Forelimb muscle (tissue), 1 donor: ENCODE measurements at regions not wholly inside any gene's neighbourhood (a gene's known extent, or its start where the extent isn't known, plus 50 kb on each side); places are given as distances from the start of the nearest gene placed in this dataset.

Experiments used
- DNase-seq: peaks from one replicate; pipeline ENCODE4 v3.0.0-alpha.2; 2013; ENCODE audit warnings: low read depth

DNA sequence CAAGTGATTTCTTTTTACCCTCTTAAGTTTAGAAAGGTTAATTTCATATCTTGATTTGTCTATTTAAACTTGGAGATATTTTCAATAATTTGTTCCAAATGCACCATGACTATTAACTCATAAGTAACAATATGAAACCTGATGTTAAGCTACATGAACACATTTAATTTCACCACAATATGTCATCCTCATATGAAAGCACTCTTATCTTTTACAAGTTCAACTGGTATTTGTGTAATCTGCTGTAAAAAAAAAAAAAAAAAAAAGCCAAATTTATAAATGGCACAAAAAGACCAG is 110.4 kb downstream of the HFE start:
- no peak for DNase-seq

DNA sequence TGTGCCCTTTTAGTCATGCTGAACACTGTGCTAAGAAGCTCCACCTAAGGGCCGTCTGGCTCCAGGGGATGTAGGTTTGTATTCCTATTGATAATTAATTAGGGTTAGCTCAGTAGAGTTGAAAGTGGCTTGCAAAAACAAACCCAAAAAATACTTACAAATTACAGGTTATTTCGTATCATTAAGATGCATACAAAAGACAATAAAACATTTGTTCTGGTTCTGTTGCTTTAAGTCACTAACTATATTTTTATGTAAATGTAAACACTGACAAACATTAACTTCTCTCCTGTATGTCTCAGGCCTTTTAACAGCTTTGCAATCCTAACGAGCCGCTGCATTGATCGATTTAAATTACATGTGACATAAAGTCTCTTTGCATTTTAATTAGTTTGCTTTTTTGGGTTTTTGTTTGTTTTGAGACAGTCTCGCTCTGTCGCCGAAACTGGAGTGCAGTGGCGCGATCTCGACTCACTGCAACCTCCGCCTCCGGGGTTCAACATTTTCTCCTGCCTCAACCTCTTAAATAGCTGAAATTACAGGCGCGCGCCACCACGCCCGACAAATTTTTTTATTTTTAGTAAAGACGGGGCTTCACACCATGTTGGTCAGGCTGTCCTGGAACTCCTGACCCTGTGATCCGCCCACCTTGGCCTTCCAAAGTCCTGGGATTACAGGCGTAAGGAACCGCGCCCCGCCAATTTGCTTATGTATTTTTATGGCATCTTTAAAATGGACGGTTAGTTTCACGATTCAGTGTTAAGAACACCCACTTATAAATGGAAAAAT is 110.9 kb downstream of the HFE start:
- no peak for DNase-seq

- DNase-seq, result no peak
Observed at GRCh38 chr6:26198722-26199056, 111.5 kb downstream of the HFE start.

DNA sequence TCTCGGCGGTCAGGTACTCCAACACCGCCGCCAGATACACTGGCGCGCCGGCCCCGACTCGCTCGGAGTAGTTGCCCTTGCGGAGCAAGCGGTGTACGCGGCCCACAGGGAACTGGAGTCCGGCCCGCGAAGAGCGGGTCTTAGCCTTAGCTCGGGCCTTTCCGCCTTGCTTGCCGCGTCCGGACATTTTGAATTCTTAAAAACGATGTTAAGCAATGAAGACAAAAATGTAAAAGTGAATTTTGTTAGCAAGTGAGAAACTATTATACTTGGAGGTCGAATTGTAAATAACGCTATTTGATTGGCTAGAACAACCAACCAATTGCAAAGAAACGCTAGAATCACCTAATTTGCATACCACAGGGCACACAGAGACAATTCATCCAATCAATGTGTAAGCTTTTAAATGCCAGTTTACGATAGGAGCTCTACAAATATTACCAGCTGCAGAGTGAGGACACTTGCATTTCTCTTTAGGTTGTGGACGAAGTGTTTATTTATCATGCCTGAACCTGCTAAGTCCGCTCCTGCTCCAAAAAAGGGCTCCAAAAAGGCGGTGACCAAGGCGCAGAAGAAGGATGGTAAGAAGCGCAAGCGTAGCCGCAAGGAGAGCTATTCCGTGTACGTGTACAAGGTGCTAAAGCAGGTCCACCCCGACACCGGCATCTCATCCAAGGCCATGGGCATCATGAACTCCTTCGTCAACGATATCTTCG is 112.0 kb downstream of the HFE start:
- peak; percentile 95 for DNase-seq

GRCh38 chr6:26199773-26200764 is 112.8 kb downstream of the HFE start:
- no peak for DNase-seq

DNA sequence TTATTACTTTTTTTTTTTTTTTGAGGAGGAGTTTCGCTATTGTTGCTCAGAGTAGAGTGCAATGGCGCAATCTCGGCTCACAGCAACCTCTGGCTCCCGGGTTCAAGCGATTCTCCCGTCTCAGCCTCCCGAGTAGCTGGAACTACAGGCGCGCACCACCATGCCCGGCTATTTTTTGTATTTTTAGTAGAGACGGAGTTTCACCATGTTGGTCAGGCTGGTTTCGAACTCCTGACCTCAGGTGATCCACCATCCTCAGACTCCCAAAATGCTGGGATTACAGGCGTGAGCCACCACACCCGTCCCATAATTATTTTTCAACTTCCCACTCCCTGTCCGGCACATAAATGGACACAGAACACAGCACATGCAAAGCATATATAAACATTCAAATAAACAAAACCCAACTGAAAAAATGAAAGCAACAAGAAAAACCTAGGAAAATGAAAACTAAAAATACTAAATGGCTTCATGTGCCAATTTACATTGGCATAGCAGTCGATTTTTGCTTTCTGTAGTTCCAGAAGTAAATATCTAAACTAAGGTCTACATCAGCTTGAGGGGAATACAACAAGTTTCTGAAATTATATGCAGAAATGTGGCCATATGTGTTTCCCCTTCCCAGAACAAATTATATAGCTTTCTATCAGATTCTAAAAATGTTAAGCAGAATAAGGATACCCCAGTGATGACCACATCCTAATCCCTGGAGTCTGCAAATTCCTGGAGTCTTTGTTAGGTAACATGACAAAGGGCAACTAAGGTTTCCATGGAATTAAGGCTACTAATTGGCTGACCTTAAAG is 113.9 kb downstream of the HFE start:
- no peak for DNase-seq

DNA sequence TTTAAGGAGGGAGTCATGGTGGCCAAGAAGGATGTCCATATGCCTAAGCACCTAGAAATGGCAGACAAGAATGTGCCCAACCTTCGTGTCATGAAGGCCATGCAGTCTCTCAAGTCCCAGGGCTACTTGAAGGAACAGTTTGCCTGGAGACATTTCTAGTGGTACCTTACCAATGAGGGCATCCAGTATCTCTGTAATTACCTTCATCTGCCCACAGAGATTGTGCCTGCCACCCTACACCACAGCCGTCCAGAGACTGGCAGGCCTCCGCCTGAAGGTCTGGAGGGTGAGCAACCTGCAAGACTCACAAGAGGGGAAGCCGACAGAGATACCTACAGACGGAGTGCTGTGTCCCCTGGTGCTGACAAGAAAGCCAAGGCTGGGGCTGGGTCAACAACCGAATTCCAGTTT is 115.0 kb downstream of the HFE start:
- DNase-seq, result no peak

- no peak for DNase-seq
Observed at GRCh38 chr6:26202811-26203583, 115.8 kb downstream of the HFE start.

DNA sequence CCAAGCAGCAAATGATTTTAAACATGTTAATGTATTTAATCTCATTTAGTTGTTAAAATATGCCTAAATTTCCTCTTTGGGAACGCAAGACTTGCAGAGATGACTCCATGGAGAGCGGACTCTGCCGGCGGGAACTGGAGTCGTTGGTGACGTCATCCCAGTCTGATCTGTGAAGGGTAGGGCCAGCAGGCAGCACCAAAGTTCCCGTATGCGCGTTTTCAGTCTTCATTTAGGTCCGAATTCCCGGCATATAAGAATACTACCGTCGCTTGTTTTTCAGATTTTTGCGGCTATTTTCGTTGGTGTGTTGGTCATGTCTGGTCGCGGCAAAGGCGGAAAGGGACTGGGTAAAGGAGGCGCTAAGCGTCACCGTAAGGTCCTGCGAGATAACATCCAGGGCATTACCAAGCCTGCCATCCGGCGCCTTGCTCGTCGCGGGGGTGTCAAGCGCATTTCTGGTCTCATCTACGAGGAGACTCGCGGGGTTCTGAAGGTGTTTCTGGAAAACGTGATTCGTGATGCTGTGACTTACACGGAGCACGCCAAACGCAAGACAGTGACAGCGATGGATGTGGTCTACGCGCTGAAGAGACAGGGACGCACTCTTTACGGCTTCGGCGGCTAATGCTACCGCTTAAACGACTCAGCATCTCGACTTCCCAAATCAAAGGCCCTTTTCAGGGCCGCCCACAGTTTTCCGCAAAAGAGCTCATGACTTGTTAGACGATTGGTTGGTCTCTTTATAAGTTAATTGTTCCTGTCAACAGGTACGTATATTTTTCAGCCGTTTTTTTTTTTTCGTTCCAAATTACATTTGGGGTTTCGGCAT is 117.3 kb downstream of the HFE start:
- peak; percentile 99 for DNase-seq

- no peak for DNase-seq
Observed at GRCh38 chr6:26205161-26205624, 118.0 kb downstream of the HFE start.

DNA sequence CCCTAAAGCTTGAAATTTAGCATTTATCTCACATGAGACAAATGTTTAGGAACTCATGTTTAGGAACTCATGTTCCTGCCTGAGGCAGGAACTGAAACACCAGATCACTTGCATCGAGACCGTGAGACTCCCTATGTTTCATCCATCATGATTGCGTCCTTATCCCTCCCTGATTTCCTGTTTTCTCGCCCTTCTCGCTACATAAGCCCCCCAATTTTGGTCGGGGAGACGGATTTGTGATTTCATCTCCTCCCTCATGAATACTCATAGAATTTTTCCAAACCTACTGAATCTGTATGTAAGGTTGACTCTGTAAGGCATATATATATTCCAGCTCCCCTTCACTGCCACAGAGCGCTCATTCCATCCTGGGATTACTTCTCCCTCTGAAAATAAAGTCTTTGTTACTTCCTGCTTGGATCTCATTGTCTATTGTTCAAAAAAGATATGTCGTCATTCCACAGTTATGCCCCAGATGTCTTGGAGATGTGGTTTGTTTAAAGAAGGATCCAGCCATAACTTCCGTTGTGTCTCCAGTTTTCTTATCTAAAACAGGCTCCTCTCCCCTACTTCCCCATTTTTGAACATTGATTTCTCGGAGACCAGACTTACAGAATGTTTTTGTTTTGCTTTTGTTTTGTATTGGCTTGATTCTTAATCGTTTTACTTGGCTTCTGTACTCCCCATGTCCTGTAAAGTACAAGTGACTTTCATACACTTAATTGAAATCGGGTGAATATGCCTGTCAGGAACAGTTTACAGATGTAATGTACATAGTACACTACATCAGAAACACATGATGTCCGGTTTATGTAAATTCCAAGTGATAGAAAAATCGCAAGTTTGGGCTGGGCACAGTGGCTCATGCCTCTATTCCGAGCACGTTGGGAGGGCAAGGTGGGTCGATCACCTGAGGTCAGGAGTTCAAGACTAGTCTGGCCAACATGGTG is 118.7 kb downstream of the HFE start:
- DNase-seq, result no peak

DNA sequence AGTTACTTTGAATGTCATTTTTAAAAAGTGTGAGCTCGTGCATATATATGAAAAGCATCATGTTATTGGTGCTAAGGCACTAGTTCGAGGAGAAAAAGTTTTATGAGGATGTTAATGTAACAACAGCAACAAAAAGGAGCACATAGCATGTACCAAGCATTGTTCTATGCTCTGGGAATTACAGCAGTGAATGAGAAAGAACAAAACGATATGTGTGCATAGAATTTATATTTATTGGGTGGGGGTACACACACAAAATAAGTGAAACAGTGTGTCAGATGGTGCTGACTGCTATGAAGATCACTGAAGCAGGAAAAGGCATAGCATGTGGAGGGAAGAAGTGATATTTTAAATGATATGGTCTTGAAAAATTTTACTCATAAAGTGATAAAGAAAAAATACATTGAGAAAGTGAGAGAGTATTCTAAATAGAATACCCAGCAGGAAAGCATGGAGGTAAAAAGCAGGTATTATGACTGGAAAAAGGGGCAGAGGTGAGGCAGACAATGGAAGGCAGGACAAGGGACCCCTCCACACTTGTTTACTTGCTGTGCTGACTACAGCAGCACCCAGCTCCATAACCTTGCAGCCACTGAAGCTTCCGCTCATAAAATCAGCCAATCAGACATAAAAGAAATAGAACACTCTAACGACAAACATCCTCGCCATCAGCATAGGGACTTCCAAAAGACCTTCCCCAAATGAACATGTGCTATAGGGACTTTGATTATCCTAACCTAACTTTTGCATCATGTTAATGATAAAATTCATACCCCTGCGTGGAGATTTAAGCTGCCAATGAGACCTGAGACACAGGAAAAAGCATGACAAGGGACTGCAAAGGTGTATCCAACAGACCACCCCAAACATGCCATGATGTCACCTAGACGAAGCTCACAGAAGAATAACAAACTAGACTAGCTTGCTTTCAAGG is 119.9 kb downstream of the HFE start:
- DNase-seq, result no peak

DNA sequence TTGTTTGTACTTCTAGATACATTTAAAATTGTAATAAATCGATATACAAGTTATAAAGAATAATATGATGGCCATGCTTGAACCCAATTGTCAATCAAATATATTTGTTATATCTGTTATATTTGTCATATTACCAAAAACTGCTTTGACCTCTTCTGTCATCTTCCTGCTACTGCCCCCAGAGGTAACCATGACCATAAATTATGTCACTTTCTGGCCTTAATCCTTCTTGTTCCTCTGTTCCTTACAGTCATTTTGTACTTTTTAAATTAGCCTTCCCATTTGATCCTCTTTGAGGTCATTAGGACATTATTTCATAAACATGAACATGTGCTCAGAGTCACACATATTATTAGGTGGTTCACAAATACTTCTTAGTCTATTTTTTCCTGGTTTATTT is 124.7 kb downstream of the HFE start:
- no peak for DNase-seq

DNA sequence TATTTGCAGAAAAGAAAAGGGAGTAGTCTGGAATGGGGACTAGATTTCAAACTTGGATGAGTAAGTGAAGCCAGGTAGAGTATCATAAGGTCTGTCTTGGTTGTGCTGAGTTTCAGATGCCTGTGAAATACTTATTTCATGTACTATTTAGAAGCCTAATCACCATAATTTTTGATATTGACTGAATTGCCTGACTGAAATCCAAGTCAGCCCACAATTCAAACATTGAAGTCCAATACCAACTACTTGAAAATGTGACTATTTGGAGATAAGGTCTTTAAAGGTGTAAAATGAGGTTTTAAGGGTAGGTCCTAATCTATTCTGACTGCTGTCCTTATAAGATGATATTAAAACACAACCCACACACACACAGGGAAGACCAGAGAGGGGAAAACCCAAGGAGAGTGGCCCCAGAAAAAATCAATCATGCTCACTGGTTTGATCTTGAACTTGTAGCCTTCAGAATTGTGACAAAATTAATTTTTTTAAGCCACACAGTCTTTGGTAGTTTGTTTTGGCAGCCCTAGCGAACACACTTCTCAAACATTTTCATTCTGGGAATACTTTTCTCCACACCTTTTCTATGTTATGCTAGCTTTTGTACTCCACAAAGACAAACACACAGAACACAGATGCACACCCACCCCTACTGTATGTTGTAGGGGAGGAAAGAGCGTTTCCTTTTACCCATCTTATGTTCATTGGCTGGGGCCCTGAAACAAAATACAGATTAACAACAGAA is 126.3 kb downstream of the HFE start:
- no peak for DNase-seq

GRCh38 chr6:26214803-26215584 is 127.8 kb downstream of the HFE start:
- no peak for DNase-seq
